ENCODE measurements at regions not wholly inside any gene's neighbourhood (a gene's known extent, or its start where the extent isn't known, plus 50 kb on each side); places are given as distances from the start of the nearest gene placed in this dataset.

GRCh38 chr2:195356920-195357440 lies 300.0 kb upstream of the SLC39A10 start:
- TF ChIP-seq CTCF (IDR thresholded peaks at IDR 0.05; ENCODE audit: extremely low read depth, missing control alignments) = no peak

GRCh38 chr2:195356026-195356425 lies 301.0 kb upstream of the SLC39A10 start:
- no peak for DNase-seq (ENCODE audit: low spot score)

More at GRCh38 chr2:195356920-195357440, 300.0 kb upstream of the SLC39A10 start:
- DNase-seq (ENCODE audit: low spot score) = no peak

GRCh38 chr2:195352581-195352980 lies 304.4 kb upstream of the SLC39A10 start:
- no peak for TF ChIP-seq CTCF (IDR thresholded peaks at IDR 0.05; ENCODE audit: extremely low read depth, missing control alignments)
- DNase-seq (ENCODE audit: low spot score) = no peak

More at GRCh38 chr2:195356026-195356425, 301.0 kb upstream of the SLC39A10 start:
- no peak for TF ChIP-seq CTCF (IDR thresholded peaks at IDR 0.05; ENCODE audit: extremely low read depth, missing control alignments)

- DNase-seq (ENCODE audit: low spot score) = no peak
- no peak for TF ChIP-seq CTCF (IDR thresholded peaks at IDR 0.05; ENCODE audit: extremely low read depth, missing control alignments)
Observed at GRCh38 chr2:195343942-195344530, 313.0 kb upstream of the SLC39A10 start.

- no peak for TF ChIP-seq CTCF (IDR thresholded peaks at IDR 0.05; ENCODE audit: extremely low read depth, missing control alignments)
- no peak for DNase-seq (ENCODE audit: low spot score)
Observed at GRCh38 chr2:195343540-195343939, 313.5 kb upstream of the SLC39A10 start.

GRCh38 chr2:195342061-195342460 lies 315.0 kb upstream of the SLC39A10 start:
- DNase-seq (ENCODE audit: low spot score) = no peak
- no peak for TF ChIP-seq CTCF (IDR thresholded peaks at IDR 0.05; ENCODE audit: extremely low read depth, missing control alignments)

- no peak for DNase-seq (ENCODE audit: low spot score)
- no peak for TF ChIP-seq CTCF (IDR thresholded peaks at IDR 0.05; ENCODE audit: extremely low read depth, missing control alignments)
Observed at GRCh38 chr2:195338856-195339255, 318.2 kb upstream of the SLC39A10 start.

Data from GM20000 (cell line).